NCI-H510A (cell line): ENCODE measurements at regions not wholly inside any gene's neighbourhood (a gene's known extent, or its start where the extent isn't known, plus 50 kb on each side); places are given as distances from the start of the nearest gene placed in this dataset.
"Not testable (repeated sequence)": the region's sequence is repeated elsewhere in the genome, so short reads cannot be mapped to it uniquely, and the experiment has no call there.

Source experiments
- DNase-seq: peaks from one replicate; lab custom pipeline; 2025; lab: John Stamatoyannopoulos, UW

GRCh38 chr14:56422221-56422620 is 157.4 kb upstream of the TMEM260 start:
- DNase-seq: no peak

GRCh38 chr14:56422703-56423213 is 156.8 kb upstream of the TMEM260 start:
- peak; percentile 27 for DNase-seq

DNA sequence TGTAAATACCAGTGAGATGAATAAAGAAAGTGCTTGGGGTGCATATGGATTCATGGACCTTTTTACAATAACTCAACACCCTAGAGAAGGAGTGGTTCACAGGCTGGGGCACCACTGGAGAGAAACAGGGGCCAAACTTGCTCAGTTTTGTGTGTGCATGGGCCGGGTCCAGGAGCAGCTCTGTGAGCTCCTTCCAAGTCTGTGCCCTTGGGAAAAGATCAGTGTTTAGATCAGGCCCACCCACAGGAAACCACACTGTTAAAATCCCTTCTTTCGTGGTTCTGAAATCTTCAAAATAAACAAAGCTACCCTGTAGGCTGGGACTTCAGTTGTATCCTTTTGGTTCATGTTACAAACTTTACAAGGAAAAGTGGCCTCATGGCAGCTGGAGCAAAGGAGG is 156.1 kb upstream of the TMEM260 start:
- no peak for DNase-seq

DNA sequence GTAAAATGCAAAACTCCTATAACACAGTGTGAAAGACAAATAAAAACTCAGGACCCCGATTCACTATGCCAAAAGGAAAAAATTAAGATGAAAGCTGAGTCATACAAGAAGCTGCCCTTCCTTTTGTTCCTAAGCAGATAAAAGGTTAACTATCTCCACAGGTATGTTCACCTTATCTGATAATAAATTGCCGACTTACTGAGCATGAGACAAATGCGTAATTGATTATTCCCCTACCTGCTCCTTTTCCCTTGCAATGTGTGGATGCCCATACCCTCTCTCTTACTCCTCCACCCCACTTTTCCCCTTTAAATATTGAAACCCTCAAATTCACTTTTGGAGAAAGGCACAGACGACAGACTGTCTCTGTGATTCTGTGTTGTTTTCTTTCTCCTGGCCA is 148.6 kb upstream of the TMEM260 start:
- no peak for DNase-seq

DNA sequence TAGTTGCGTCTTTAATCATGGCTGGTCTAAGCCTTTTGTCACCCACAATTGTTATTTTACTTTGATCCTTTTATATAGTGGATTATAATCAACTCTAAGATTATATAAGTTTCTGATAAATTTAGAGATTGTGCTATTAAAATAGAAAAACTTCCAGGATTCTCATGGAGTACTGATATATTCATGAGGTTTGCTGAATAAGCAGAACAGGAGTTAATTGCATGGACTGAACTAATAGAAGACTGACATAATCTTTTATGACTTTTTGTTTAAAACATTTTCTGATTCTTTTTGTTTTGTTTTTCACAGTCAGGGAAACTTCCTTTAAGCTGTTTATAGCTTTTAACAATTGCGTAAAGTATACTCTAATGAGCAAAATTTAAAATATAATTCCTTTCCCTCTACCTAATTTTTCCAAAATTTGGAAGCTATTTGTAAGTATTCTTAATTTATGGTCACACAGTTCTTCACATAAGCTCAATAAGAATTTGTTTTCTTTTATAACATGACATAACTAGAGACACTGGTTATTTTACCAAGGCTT is 129.9 kb upstream of the TMEM260 start:
- no peak for DNase-seq

DNA sequence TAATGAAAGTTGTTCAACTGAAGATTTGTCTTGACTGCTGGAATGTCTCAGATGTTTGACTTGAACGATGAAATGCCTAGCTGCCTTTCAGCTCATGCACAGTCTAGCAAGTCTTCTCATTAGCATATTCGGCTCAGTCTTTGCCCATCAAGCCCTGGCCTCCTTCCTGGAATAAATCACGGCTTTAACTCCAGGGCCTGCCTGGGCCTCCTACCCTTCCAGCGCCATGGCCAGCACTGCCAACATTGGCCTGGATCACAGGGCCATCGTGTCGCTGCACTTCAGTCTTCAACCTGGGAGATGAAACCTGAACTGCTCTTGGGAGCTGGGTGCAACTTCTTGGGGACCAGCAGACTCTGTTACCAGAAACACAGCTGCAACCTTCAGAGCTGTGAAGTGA is 126.7 kb upstream of the TMEM260 start:
- no peak for DNase-seq

GRCh38 chr14:56454680-56455079 is 124.9 kb upstream of the TMEM260 start:
- DNase-seq: not testable (repeated sequence)

GRCh38 chr14:56460469-56460868 is 119.1 kb upstream of the TMEM260 start:
- no peak for DNase-seq

DNA sequence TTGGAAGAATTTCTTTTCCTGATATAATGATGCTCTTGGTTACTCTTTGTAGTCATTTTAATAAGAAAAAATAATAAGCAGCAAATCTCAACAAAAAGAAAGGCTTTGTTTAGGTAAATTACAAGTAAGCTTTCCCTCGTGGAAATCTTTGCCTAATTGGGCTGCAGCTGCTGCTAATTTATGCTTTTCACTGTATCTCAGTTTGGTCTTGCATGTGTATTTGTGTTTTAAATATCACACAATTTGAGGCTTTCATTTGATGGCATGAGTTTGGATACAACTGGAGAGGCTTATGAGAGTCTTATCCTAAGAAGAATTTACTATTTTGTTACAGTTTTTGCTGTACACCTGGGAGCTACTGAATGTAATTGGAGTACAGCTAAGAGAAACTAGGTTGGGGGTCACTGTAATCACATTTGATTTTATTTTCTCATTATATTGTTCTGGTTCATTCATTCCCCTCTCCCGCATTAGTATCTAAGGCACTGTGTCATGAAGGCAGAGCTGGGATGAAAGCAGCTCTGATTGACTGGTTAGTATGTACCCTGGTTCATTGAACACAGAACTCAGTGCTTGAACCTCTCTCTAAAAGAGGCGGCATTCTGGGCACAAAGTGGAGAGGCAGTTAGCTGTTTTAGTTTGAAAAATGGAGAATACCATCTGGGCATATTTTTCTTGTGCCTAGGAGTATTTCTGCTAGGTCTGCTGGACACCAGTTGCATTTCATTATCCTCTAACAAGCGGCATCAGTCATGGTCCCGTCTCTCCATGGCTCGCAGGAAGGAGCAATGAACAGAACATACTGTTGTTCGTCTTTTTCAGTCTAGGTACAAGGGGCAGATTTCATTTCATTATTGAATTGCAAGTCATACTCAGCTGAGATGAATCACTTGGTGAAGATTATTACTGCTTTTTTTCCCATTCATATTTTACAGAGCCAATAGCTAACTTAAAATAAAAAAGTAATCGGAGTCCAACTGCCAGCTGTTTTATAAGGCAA is 118.0 kb upstream of the TMEM260 start:
- DNase-seq: no peak

GRCh38 chr14:56463271-56463890 is 116.2 kb upstream of the TMEM260 start:
- no peak for DNase-seq

GRCh38 chr14:56471056-56471455 is 108.5 kb upstream of the TMEM260 start:
- DNase-seq: no peak

DNA sequence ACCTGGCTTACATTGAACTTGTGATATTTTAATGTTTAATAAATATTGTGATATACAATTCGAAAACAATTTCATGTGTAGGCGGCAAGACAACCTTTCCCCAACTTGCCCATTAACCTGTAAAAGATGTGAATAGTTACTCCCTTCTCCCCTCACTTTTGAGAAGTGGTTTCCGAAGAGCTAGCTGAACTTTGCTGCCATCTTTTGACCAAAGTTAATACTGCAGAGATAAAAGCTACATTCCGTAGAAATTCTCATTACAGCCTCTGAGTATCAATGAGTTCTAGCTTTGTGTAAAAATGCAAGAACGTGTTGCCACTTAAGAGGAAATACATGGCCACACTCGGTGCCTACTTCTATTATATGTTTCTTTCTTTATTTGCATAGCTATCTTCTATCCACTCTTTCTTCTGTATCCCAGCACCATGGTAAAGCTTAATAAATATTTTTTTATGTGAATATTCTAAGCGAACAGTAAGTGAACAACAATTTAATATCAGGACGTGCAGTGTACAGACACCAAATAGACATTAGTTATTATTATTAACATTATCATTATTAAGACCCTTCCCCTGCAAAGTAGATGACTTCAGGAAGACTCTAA is 105.1 kb upstream of the TMEM260 start:
- DNase-seq: no peak

- no peak for DNase-seq
These were observed 97.2 kb upstream of the TMEM260 start for GRCh38 chr14:56482310-56482911.

DNA sequence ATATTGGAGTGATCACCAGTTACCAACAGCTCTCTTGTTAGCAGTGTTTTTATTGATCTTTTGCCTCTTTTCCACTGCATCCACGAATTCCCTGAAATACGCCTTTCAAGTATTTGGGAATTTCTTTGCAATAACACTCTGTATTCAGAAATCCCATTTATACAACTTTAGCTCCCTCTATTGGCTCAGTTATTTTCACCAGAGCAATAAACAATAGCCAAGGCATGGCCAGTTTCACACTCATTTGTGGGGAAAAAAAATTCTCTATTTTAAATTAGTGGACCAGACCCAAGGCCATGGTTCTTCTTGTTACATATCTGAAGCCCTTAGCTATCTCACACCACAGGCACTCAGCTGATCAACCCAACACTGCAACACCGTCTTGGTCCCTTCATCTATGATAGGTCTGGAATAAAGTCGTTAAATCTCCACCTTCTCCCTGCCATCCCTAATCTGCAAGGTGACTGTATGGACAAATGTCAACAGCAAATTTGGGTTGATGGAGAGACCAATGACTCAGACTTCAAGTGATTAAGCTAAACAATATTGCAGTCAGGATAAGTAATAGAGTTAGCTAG is 92.4 kb upstream of the TMEM260 start:
- no peak for DNase-seq

DNA sequence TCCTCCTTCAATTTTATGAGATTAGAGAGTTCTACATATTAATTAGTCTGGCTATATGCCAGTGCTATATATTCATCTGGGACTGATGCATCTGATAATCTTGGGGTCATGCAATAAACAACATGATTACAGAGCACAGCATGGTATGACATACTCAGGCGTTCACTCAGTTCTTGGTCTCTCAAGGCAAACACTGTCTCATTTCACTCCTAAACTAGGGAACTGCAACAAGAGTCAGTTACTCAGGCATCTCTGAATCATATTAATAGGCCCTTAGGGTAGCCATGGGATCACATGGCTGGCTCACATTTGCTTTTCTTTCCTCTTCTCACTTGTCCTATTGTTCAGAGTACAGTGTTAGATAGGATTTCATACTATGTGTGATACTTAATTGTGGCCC is 91.8 kb upstream of the TMEM260 start:
- DNase-seq: no peak

DNA sequence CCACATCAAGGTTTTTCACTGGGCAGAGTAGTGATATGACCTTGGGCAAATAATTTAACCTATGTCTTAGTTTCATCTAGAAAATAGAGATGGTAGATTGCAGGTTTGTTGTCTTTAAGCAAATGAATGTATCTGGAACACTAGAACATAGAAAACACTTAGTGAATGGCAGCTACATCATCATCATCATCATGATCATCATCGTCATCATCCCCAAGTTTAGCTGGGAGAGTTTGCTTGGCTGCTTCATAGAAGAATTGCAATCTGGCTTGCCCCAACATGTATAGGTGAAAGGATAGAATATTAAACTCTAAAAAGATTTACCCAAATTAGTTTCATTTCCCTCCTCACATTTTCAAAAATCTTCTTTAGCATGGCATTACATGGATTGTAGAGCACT is 91.3 kb upstream of the TMEM260 start:
- DNase-seq: no peak

- DNase-seq: peak; percentile 21
These were observed 89.2 kb upstream of the TMEM260 start for GRCh38 chr14:56490379-56490778.

DNA sequence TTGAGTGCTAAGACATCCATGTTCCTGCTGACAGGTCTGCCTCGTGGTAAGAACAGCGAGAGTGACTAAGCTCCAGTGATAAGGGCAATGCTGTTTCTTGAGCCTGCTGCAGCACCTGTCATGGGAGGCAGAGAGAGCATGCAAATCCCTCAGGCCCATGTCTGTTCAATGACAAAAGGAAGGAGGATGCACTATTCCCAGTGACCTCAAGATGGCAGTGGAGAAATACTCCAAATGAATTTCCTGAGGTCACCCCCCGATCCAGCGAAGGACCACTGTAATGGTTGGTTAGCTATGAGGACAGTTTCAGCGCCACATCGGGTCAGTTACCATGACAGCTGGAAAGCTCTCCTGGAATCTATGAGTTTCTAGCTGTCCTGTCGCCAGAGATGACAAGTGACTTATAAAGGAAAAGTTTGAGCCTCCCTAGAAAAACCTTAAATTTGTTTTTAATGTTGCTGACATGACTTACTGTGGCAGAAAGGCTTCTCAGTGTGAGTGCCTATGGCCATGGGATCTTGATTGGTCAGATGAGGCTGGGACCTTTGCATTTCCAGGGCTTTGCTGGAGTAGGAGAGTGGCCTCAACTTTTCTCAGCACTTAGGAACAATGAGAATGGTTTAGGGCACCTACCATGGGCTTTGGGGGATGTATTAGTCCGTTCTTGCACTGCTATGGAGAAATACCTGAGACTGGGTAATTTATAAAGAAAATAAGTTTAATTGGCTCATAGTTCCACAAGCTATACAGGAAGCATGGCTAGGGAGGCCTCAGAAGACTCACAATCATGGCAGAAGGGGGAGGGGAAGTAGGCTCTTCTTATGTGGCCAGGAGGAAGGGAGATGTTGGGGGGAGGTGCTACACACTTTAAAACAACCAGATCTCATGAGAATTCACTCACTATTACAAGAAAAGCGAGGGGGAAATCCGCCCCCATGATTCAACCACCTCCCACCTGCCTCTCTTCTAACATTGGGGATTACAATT is 88.0 kb upstream of the TMEM260 start:
- peak; percentile 41 for DNase-seq

- no peak for DNase-seq
These were observed 85.4 kb upstream of the TMEM260 start for GRCh38 chr14:56494167-56494566.

GRCh38 chr14:56498112-56498511 is 81.5 kb upstream of the TMEM260 start:
- DNase-seq: no peak
